ENCODE measurements at regions not wholly inside any gene's neighbourhood (a gene's known extent, or its start where the extent isn't known, plus 50 kb on each side); places are given as distances from the start of the nearest gene placed in this dataset.

DNA sequence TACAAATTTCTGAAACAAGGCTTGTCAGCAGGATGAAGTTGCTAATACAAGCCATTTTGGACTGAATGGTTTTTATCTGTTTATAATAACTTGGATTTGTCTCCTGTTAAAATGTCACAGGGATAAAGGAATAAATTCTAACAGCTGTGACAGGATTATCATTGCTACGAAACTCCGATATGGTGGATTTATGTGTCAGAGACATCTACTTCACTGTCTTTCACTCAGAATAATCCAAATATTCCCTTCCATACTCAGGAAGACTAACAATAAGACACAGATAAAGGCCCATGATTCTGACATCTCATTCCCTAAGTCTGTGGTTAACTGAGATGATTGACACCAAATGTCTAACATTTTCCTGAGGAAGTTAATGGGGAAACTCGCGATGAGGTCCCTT is 529.8 kb upstream of the GOT2 start:
- TF ChIP-seq, protein P1, sequence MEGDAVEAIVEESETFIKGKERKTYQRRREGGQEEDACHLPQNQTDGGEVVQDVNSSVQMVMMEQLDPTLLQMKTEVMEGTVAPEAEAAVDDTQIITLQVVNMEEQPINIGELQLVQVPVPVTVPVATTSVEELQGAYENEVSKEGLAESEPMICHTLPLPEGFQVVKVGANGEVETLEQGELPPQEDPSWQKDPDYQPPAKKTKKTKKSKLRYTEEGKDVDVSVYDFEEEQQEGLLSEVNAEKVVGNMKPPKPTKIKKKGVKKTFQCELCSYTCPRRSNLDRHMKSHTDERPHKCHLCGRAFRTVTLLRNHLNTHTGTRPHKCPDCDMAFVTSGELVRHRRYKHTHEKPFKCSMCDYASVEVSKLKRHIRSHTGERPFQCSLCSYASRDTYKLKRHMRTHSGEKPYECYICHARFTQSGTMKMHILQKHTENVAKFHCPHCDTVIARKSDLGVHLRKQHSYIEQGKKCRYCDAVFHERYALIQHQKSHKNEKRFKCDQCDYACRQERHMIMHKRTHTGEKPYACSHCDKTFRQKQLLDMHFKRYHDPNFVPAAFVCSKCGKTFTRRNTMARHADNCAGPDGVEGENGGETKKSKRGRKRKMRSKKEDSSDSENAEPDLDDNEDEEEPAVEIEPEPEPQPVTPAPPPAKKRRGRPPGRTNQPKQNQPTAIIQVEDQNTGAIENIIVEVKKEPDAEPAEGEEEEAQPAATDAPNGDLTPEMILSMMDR (IDR thresholded peaks at IDR 0.05): no peak
- TF ChIP-seq POLR2A (IDR thresholded peaks at IDR 0.05; ENCODE audit: low read depth) (no peak), POLR2AphosphoS5 (IDR thresholded peaks at IDR 0.05) (no peak), EP300 (IDR thresholded peaks at IDR 0.05) (no peak)
